GM12891 (cell line): ENCODE measurements at regions not wholly inside any gene's neighbourhood (a gene's known extent, or its start where the extent isn't known, plus 50 kb on each side); places are given as distances from the start of the nearest gene placed in this dataset.

Source experiments
- POLR2A ChIP-seq: IDR thresholded peaks from 2 replicates; pipeline ENCODE4 v1.6.1; 2011; ENCODE audit warnings: low read depth, low read length, control low read depth
- POLR2AphosphoS5 ChIP-seq: IDR thresholded peaks from 2 replicates; pipeline ENCODE4 v1.6.1; 2011; ENCODE audit warnings: low read depth, low read length, control low read depth
- SPI1 ChIP-seq: IDR thresholded peaks from 2 replicates; pipeline ENCODE4 v1.6.1; 2011; ENCODE audit warnings: low read depth, low read length, control low read depth
- TAF1 ChIP-seq: IDR thresholded peaks from 2 replicates; pipeline ENCODE4 v1.6.1; 2011; ENCODE audit warnings: low read depth, low read length, control low read depth

- no peak for TF ChIP-seq POLR2AphosphoS5
- no peak for TF ChIP-seq POLR2A
- no peak for TF ChIP-seq TAF1
- TF ChIP-seq SPI1: no peak
Observed at GRCh38 chr21:31483146-31483545, 139.1 kb upstream of the TIAM1 start.
